MM.1S (cell line): ENCODE measurements at regions not wholly inside any gene's neighbourhood (a gene's known extent, or its start where the extent isn't known, plus 50 kb on each side); places are given as distances from the start of the nearest gene placed in this dataset.

Experiments used
- DNase-seq: peaks from one replicate; pipeline ENCODE4 v3.0.0-alpha.2; 2015
- H2AFZ ChIP-seq: fragments of 300-600 bp; sonication (generic); 2 replicates; pipeline ENCODE4 v1.6.0; 2016; ENCODE audit warnings: antibody characterized with exemption, low read length
- H3F3A ChIP-seq: fragments of 300-600 bp; sonication (generic); 2 replicates; pipeline ENCODE4 v1.6.1; 2016; ENCODE audit warnings: mild to moderate bottlenecking, antibody characterized with exemption, low read length, moderate library complexity, mixed read lengths; ENCODE audit not compliant: insufficient read depth
- H3K27ac ChIP-seq: fragments of 300-600 bp; sonication (generic); 2 replicates; pipeline ENCODE4 v1.5.1; 2016; ENCODE audit warnings: mild to moderate bottlenecking, low read length
- H3K27me3 ChIP-seq: fragments of 300-600 bp; sonication (generic); replicated peaks from 2 replicates; pipeline ENCODE4 v1.6.0; 2016; ENCODE audit warnings: low read length; ENCODE audit not compliant: insufficient read depth
- H3K36me3 ChIP-seq: fragments of 300-600 bp; sonication (generic); replicated peaks from 2 replicates; pipeline ENCODE4 v1.6.1; 2016; ENCODE audit warnings: mild to moderate bottlenecking, low read length, mixed read lengths; ENCODE audit not compliant: insufficient read depth
- H3K4me1 ChIP-seq: fragments of 300-600 bp; sonication (generic); 2 replicates; pipeline ENCODE4 v1.6.1; 2016; ENCODE audit warnings: low read length, mixed read lengths
- H3K4me2 ChIP-seq: fragments of 300-600 bp; sonication (generic); 2 replicates; pipeline ENCODE4 v1.6.0; 2016; ENCODE audit warnings: low read depth, low read length
- H3K4me3 ChIP-seq: fragments of 300-600 bp; sonication (generic); 2 replicates; pipeline ENCODE4 v1.5.1; 2016; ENCODE audit warnings: low read length, mixed read lengths
- H3K79me2 ChIP-seq: fragments of 300-600 bp; sonication (generic); 2 replicates; pipeline ENCODE4 v1.6.1; 2016; ENCODE audit warnings: mixed run types, low read length, mixed read lengths
- H3K9ac ChIP-seq: fragments of 300-600 bp; sonication (generic); 2 replicates; pipeline ENCODE4 v1.6.1; 2016; ENCODE audit warnings: low read length, mixed read lengths
- H3K9me2 ChIP-seq: fragments of 300-600 bp; sonication (generic); replicated peaks from 2 replicates; pipeline ENCODE4 v1.6.1; 2016; ENCODE audit warnings: mild to moderate bottlenecking, low read length, mixed read lengths; ENCODE audit not compliant: insufficient read depth
- H3K9me3 ChIP-seq: fragments of 300-600 bp; sonication (generic); replicated peaks from 2 replicates; pipeline ENCODE4 v1.6.1; 2016; ENCODE audit warnings: mild to moderate bottlenecking, low read length, mixed read lengths; ENCODE audit not compliant: insufficient read depth
- H4K20me1 ChIP-seq: fragments of 300-600 bp; sonication (generic); 2 replicates; pipeline ENCODE4 v1.6.1; 2016; ENCODE audit warnings: mild to moderate bottlenecking, low read length, moderate library complexity, mixed read lengths; ENCODE audit not compliant: insufficient read depth
- EZH2 ChIP-seq: fragments of 300-600 bp; sonication (generic); optimal IDR thresholded peaks from 2 replicates; pipeline ENCODE3; 2017; ENCODE audit warnings: low read depth, mild to moderate bottlenecking, antibody characterized with exemption, low read length, mixed read lengths
- EZH2phosphoT487 ChIP-seq: fragments of 300-600 bp; sonication (generic); IDR thresholded peaks from 2 replicates; pipeline ENCODE4 v1.6.1; 2018; ENCODE audit warnings: antibody characterized with exemption, low read length
- TF ChIP-seq, protein P1 (sequence below): fragments of 300-600 bp; sonication (generic); IDR thresholded peaks from 2 replicates; pipeline ENCODE4 v1.5.1; 2016; ENCODE audit warnings: antibody characterized with exemption, low read length, mixed read lengths

DNA sequence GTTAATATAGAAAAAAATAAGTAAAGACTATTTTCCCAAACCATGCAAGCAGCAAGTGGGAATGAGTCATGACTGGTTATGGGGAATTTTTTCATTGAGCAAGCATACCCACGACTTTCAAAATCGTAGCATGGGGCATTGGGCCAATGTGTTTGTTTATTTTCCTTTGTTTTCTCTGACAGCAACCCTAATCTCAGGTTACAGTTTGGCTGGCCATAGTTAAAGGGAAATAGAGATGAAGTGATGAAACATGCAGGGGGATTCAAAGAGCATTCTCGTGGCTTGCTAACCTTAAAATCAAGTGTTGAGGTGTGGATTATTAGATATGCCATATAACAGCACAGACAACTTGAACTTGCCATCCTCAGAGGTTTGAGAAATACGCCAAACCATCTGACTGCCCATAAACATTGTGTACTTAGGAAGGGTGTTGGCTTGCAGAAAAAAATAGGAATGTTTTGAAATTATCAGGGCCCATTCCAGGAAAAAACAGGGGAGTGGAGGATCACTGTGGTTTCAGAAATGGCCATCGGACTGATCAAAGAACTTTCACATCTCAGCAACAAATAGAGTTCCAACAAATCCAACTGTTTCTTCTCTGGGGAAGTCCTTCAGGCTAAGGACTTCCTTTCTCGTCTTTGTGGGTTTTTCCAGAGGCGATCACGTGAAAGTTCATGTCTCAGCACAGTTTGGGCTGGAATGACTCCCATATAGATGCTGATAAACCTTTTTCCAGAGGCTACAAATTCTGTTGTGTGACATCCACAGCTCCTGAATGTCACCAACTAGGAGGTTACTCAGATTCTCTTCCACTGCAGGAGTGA is 259.1 kb downstream of the SYK start:
- no peak overlapping the region for H3K4me2 ChIP-seq
- TF ChIP-seq EZH2, result no peak
- TF ChIP-seq, protein P1, sequence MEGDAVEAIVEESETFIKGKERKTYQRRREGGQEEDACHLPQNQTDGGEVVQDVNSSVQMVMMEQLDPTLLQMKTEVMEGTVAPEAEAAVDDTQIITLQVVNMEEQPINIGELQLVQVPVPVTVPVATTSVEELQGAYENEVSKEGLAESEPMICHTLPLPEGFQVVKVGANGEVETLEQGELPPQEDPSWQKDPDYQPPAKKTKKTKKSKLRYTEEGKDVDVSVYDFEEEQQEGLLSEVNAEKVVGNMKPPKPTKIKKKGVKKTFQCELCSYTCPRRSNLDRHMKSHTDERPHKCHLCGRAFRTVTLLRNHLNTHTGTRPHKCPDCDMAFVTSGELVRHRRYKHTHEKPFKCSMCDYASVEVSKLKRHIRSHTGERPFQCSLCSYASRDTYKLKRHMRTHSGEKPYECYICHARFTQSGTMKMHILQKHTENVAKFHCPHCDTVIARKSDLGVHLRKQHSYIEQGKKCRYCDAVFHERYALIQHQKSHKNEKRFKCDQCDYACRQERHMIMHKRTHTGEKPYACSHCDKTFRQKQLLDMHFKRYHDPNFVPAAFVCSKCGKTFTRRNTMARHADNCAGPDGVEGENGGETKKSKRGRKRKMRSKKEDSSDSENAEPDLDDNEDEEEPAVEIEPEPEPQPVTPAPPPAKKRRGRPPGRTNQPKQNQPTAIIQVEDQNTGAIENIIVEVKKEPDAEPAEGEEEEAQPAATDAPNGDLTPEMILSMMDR, result no peak
- no peak for TF ChIP-seq EZH2phosphoT487
- no peak for DNase-seq

DNA sequence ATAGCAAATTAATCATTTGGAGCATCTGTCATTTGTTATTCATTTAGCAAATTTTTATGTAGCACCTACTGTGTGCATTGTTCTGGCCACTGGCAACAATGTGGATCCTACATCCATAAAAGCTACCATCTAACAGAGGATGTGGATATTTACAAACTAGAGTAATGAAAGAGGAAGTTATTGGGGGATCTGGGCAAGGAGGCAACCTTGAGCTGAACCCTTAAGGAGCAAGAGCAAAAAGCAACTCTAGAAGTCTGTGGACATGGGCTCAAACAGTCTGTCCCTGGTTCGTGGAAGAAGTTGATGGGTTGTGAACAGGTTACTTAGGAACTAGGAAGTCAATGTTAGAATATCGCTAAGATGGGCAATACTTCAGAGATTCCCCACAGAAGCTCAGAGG is 259.9 kb downstream of the SYK start:
- Histone ChIP-seq H3K9me3 (no peaks in the 10 kb centered on the region), H3K4me2 (no peak overlapping the region), H3K9ac (no peak overlapping the region), H3K27me3 (no peaks in the 10 kb centered on the region), H3K79me2 (no peaks in the 10 kb centered on the region), H4K20me1 (no peaks in the 10 kb centered on the region), H3K4me3 (no peak overlapping the region), H3K4me1 (peaks cover 12% of the 10 kb centered on the region; the same call in 1 of the 2 replicates), H3F3A (no peaks in the 10 kb centered on the region), H3K27ac (no peak overlapping the region), H2AFZ (no peak overlapping the region), H3K36me3 (no peaks in the 10 kb centered on the region), H3K9me2 (no peaks in the 10 kb centered on the region)
- no peak for DNase-seq
- TF ChIP-seq EZH2, result no peak
- TF ChIP-seq, protein P1, result no peak
- no peak for TF ChIP-seq EZH2phosphoT487

More for the DNA sequence above, 259.1 kb downstream of the SYK start:
- no peak overlapping the region for H3K27ac ChIP-seq
- no peaks in the 10 kb centered on the region for H3F3A ChIP-seq
- H3K4me3 ChIP-seq, result no peak overlapping the region
- peaks cover 13% of the 10 kb centered on the region; the same call in 1 of the 2 replicates for H3K4me1 ChIP-seq
- no peaks in the 10 kb centered on the region for H3K9me3 ChIP-seq
- H4K20me1 ChIP-seq, result no peaks in the 10 kb centered on the region
- no peaks in the 10 kb centered on the region for H3K27me3 ChIP-seq
- H2AFZ ChIP-seq, result no peak overlapping the region
- no peaks in the 10 kb centered on the region for H3K79me2 ChIP-seq
- H3K9me2 ChIP-seq, result no peaks in the 10 kb centered on the region
- no peak overlapping the region for H3K9ac ChIP-seq
- no peaks in the 10 kb centered on the region for H3K36me3 ChIP-seq

DNA sequence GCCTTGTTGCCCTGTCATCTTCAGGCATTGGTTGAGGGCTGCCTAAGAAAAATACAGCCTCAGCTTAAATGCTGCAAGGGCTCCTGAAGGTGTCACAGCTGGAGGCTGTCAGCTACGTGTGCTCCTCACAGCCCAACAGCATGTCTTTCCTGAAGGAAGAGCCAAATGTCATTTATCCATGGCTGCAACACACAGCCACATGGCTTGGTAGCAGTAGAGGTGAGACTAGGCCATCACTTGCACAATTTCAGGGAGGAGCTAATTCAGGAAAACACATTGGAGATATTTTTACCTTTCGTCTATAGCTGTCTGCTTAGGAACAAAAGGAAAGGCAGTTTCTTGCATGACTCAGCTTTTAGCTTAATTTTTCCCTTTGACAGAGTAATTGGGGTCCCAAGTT is 260.7 kb downstream of the SYK start:
- no peak overlapping the region for H3K27ac ChIP-seq
- H3K9me2 ChIP-seq, result no peaks in the 10 kb centered on the region
- TF ChIP-seq EZH2phosphoT487 (no peak), EZH2 (no peak)
- no peaks in the 10 kb centered on the region for H4K20me1 ChIP-seq
- H3K9ac ChIP-seq, result no peak overlapping the region
- no peak overlapping the region for H3K4me2 ChIP-seq
- H3K27me3 ChIP-seq, result no peaks in the 10 kb centered on the region
- no peaks in the 10 kb centered on the region for H3F3A ChIP-seq
- H3K79me2 ChIP-seq, result no peaks in the 10 kb centered on the region
- H2AFZ ChIP-seq, result no peak overlapping the region
- no peak overlapping the region for H3K4me3 ChIP-seq
- H3K36me3 ChIP-seq, result no peaks in the 10 kb centered on the region
- no peaks in the 10 kb centered on the region for H3K9me3 ChIP-seq
- peaks cover 5% of the 10 kb centered on the region; the same call in 1 of the 2 replicates for H3K4me1 ChIP-seq
- DNase-seq, result no peak

DNA sequence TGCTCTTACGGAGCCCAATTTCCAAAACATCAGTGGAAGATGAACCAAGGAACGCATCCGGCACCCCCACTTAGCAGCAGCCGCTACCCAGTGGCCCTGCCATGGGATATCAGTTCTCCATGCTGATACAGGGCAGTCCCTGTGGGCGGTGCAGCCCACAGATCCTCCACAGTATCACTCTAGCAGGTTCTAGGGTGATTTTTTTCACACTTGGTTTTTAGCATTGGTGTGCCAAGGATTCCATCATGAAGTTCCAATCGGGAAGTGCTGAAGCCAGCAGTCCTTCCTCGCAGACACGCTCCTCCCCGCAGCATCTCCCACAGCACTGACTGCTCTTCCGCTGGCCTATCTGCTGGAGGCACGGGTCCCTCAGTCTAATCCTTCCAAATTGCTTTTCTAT is 261.9 kb downstream of the SYK start:
- Histone ChIP-seq H3K9ac (no peak overlapping the region), H3K9me2 (no peaks in the 10 kb centered on the region), H3K36me3 (no peaks in the 10 kb centered on the region), H3F3A (no peaks in the 10 kb centered on the region), H3K4me3 (no peak overlapping the region), H3K27me3 (no peaks in the 10 kb centered on the region), H3K4me1 (no peaks in the 10 kb centered on the region), H4K20me1 (no peaks in the 10 kb centered on the region), H3K9me3 (no peaks in the 10 kb centered on the region), H3K4me2 (no peak overlapping the region), H3K79me2 (no peaks in the 10 kb centered on the region), H3K27ac (no peak overlapping the region), H2AFZ (no peak overlapping the region)
- DNase-seq, result no peak
- TF ChIP-seq EZH2 (no peak), EZH2phosphoT487 (no peak)
- TF ChIP-seq, protein P1, result no peak
